CD4-positive, CD25-positive, alpha-beta regulatory T cell (primary cell): ENCODE measurements at regions not wholly inside any gene's neighbourhood (a gene's known extent, or its start where the extent isn't known, plus 50 kb on each side); places are given as distances from the start of the nearest gene placed in this dataset.

ENCODE experiments used
- ATAC-seq, 2 donors: fragments of 150-1000 bp; cut with Tn5 transposase; one replicate each; pipeline ENCODE4 v1.10.0; 2021; ENCODE audit warnings: low read depth in 2 of 2, moderate number of reproducible peaks in 2 of 2, moderate library complexity in 1 of 2
- DNase-seq, 3 donors: peaks; one replicate each; pipeline versions ENCODE4 v3.0.0 to v3.0.0-alpha.2; 2012 to 2022; ENCODE audit warnings: mixed read lengths in 1 of 3
- H3K27ac ChIP-seq: one replicate; pipeline ENCODE4 v1.7.0; 2013; ENCODE audit warnings: mild to moderate bottlenecking, low read length; ENCODE audit not compliant: insufficient read depth, poor library complexity, severe bottlenecking
- H3K27me3 ChIP-seq: one replicate; pipeline ENCODE4 v1.7.0; 2013; ENCODE audit warnings: low read length; ENCODE audit not compliant: control insufficient read depth, insufficient read depth
- H3K36me3 ChIP-seq: one replicate; pipeline ENCODE4 v1.7.0; 2013; ENCODE audit warnings: mild to moderate bottlenecking, low read length, moderate library complexity; ENCODE audit not compliant: control insufficient read depth, insufficient read depth
- H3K4me1 ChIP-seq: 2 replicates; pipeline ENCODE4 v1.7.0; 2013; ENCODE audit warnings: mild to moderate bottlenecking, low read length; ENCODE audit not compliant: insufficient read depth, control insufficient read depth, poor library complexity, severe bottlenecking
- H3K4me3 ChIP-seq: one replicate; pipeline ENCODE4 v1.7.0; 2013; ENCODE audit warnings: low read depth, mild to moderate bottlenecking, low read length, moderate library complexity
- H3K9me3 ChIP-seq, 2 experiments: 1 replicate in 1 of 2; 2 replicates in 1 of 2; pipeline ENCODE4 v1.7.0; 2013; ENCODE audit warnings: low read length in 2 of 2, mild to moderate bottlenecking in 1 of 2, moderate library complexity in 1 of 2; ENCODE audit not compliant: control insufficient read depth in 2 of 2
- H3K27ac Mint-ChIP-seq, 3 donors: one replicate each; pipeline ENCODE4 v1.8.0; 2020 to 2022; ENCODE audit warnings: mild to moderate bottlenecking in 3 of 3, mixed read lengths in 3 of 3, moderate library complexity in 2 of 3
- H3K27me3 Mint-ChIP-seq: one replicate; pipeline ENCODE4 v1.8.0; 2022; ENCODE audit warnings: mild to moderate bottlenecking, mixed read lengths
- H3K36me3 Mint-ChIP-seq: one replicate; pipeline ENCODE4 v1.8.0; 2020; ENCODE audit warnings: mixed read lengths
- H3K4me1 Mint-ChIP-seq, 4 donors: one replicate each; pipeline ENCODE4 v1.8.0; 2020 to 2022; ENCODE audit warnings: mixed read lengths in 4 of 4, mild to moderate bottlenecking in 1 of 4
- H3K4me3 Mint-ChIP-seq, 4 donors: one replicate each; pipeline ENCODE4 v1.8.0; 2020 to 2022; ENCODE audit warnings: mild to moderate bottlenecking in 4 of 4, mixed read lengths in 4 of 4, moderate library complexity in 3 of 4
- H3K9me3 Mint-ChIP-seq, 7 donors: one replicate each; pipeline ENCODE4 v1.8.0; 2020 to 2022; ENCODE audit warnings: mixed read lengths in 7 of 7, mild to moderate bottlenecking in 3 of 7, moderate library complexity in 2 of 7

DNA sequence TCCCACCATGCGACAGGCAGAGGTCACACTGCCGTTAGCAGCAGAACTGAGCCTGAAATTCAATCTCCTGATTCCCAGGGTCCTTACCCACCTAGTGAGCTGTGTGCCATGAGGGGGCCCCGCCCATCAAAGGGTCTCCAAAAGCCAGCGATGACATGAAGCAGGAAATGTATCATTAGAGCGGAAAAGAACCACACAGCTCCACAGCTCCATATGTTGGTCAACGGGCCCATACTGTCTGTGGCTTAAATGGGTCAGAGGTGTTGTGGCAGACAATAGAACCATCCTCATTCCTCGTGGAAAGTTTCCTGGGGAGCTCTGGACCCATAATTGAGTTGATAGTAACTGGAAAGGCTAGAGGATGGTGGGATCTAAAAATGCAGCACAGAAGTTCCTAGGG lies 68.1 kb upstream of the PODXL start:
- peaks cover 2% of the 10 kb centered on the region for H3K27me3 Mint-ChIP-seq
- no peak overlapping the region for H3K27ac ChIP-seq
- ATAC-seq = no peak
- H3K4me3 Mint-ChIP-seq = no peak overlapping the region
- H3K4me3 ChIP-seq = no peak overlapping the region
- H3K4me1 Mint-ChIP-seq = no peaks in the 10 kb centered on the region
- peaks cover 0 to 2% (median 0%) of the 10 kb centered on the region in 7 donors for H3K9me3 Mint-ChIP-seq
- H3K9me3 ChIP-seq = no peaks in the 10 kb centered on the region
- DNase-seq = no peak
- H3K4me1 ChIP-seq = no peaks in the 10 kb centered on the region
- H3K36me3 Mint-ChIP-seq = no peaks in the 10 kb centered on the region
- H3K27ac Mint-ChIP-seq = no peak overlapping the region
- H3K36me3 ChIP-seq = no peaks in the 10 kb centered on the region
- no peaks in the 10 kb centered on the region for H3K27me3 ChIP-seq

DNA sequence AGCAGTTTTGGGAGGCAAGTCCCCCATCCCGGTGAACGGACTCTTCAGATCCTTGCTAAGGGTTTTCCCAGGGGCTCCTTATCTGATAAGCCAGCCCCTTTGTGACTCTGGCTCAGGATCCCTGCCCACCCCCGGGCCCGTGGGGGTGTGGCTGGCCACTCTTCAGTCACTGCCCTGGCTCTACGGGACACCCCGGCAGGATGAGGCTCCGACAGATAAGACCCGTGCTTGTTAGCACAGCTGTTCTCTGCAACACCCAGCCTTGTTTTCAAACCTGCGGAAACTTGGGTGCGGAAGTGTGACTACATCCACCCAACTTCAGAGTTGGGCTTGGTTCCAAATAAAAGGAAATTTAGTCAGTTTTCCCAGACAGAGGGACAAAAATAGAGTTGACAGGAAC lies 66.7 kb upstream of the PODXL start:
- no peak for ATAC-seq
- H3K4me3 Mint-ChIP-seq = no peak overlapping the region
- H3K36me3 Mint-ChIP-seq = no peaks in the 10 kb centered on the region

DNA sequence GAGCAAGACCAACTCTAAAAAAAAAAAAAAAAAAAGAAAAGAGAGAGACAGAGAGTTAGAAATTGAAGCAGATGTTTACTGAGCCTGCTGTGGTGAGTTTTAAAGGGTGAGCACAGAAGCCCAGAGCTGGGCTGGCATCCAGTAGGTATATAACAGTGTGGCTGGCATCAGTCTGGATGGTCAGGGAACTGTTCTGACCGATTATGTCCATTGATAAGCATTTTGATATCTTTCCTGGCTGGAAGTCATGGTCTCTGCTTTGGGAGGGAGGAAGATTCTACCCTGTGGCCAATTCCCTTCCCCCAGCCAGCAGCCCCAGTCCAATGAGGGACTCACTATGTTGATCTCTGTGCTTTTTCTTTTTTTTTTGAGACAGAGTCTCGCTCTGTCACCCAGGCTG lies 65.2 kb upstream of the PODXL start:
- H3K36me3 Mint-ChIP-seq = no peaks in the 10 kb centered on the region
- H3K27ac ChIP-seq = no peak overlapping the region
- H3K4me1 ChIP-seq = no peaks in the 10 kb centered on the region
- H3K4me1 Mint-ChIP-seq = no peaks in the 10 kb centered on the region
- ATAC-seq (no peak), DNase-seq (no peak)
- H3K27me3 ChIP-seq = no peaks in the 10 kb centered on the region
- peaks cover 0 to 2% (median 0%) of the 10 kb centered on the region in 7 donors for H3K9me3 Mint-ChIP-seq
- no peaks in the 10 kb centered on the region for H3K9me3 ChIP-seq
- no peak overlapping the region for H3K4me3 ChIP-seq
- H3K27me3 Mint-ChIP-seq = no peaks in the 10 kb centered on the region
- no peak overlapping the region for H3K4me3 Mint-ChIP-seq
- H3K27ac Mint-ChIP-seq = no peak overlapping the region
- H3K36me3 ChIP-seq = no peaks in the 10 kb centered on the region

More for the DNA sequence above, 66.7 kb upstream of the PODXL start:
- H3K4me1 Mint-ChIP-seq = no peaks in the 10 kb centered on the region
- H3K27ac Mint-ChIP-seq = no peak overlapping the region
- H3K9me3 ChIP-seq = no peaks in the 10 kb centered on the region
- H3K4me3 ChIP-seq = no peak overlapping the region
- no peaks in the 10 kb centered on the region for H3K27me3 Mint-ChIP-seq
- no peak overlapping the region for H3K27ac ChIP-seq
- H3K27me3 ChIP-seq = no peaks in the 10 kb centered on the region
- no peaks in the 10 kb centered on the region for H3K4me1 ChIP-seq
- no peaks in the 10 kb centered on the region for H3K36me3 ChIP-seq
- DNase-seq = no peak
- peaks cover 0 to 2% (median 0%) of the 10 kb centered on the region in 7 donors for H3K9me3 Mint-ChIP-seq

DNA sequence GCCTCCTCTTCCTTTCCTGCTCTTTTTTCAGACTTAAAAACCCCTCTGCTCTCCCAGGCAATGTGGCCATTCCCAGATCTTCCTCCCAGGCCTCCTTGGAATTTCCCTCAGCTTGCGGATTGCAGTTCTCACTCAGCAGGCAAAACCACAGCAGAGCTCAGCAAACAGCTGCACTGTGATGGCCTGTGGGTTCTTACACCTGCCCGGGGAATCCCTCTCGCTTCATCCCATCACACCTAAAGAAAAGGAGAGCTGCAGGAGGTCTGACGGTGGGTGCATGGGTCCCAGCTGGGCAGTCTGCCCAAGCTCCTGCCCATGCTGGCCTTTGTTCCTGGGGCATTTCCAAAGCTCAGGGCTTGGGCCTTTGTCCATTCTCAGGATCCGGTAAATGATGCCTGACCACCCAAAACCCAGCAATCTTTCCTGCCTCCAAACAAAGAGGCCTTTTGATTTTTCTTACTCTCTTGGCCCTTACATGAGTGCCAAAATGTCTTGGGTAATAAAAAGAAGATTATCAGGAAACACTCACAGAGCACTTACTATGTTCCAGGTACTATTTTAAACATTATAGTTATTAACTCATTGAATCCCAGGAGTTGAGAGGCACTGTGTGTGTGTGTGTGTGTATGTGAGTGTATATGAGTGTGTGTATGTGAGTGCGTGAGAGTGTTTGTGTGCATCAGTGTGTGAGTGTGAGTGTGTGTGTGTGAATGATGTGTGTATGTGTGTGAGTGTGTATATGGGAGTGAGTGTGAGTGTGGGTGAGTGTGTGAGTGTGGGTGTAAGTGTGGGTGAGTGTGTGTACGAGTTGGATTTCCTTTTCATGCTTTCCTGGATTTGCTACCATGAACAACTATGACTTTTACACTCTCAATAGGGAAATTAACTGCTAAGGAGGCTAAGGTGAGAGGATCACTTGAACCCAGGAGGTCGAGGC lies 64.5 kb upstream of the PODXL start:
- Histone ChIP-seq H3K27ac (no peak overlapping the region), H3K4me1 (no peaks in the 10 kb centered on the region), H3K4me3 (no peak overlapping the region), H3K27me3 (no peaks in the 10 kb centered on the region), H3K36me3 (no peaks in the 10 kb centered on the region), H3K9me3 (no peaks in the 10 kb centered on the region)
- H3K36me3 Mint-ChIP-seq = no peaks in the 10 kb centered on the region
- no peaks in the 10 kb centered on the region for H3K27me3 Mint-ChIP-seq
- H3K4me1 Mint-ChIP-seq = no peaks in the 10 kb centered on the region
- H3K27ac Mint-ChIP-seq = no peak overlapping the region
- DNase-seq (no peak), ATAC-seq (no peak)
- peaks cover 0 to 2% (median 0%) of the 10 kb centered on the region in 7 donors for H3K9me3 Mint-ChIP-seq
- H3K4me3 Mint-ChIP-seq = no peak overlapping the region

DNA sequence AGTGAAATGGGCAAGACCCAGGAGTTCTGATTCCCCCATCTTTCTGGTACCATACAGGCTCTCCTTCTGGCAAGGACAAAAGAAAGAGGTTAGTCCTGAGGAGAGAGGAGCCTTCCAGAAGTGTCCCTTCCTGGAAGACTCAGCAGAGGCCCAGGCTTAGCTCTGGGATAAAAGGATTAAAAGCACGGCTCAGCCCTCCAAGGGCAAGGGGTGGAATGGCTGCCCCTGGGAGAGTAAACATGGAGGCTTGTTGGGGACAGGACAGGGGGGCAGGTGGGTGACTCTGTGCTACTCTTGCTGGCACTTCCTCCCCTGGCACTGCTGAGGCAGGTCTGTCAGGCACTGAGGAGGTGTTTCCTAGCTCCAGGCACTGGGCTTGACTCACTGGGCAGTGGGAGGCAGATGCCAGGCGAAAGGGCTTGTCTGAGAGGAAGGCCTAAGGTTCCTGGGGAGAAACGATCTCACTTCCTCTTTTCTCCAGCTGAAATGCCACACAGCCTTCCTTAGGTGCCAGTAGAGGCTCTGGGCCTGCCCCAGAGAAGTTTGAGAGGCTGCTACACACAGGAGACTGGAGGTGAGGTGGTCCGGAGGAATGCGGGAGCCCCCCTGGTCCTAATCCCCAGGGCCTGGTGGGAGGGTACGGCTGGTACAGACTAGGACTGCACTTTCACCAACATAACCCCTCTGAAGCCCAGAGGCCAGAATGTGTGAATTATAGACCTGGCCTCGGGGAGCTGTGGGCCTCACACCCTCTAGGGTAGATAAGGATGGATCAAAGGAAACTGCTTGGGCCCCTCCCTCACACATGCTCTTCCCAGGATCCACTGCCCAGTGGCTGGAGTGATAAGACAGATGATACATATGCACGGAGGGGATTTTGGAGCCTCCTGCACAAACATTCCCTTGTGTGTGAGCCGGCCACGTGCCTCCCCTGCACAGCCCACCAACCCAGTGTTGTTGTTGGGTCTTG lies 63.2 kb upstream of the PODXL start:
- no peaks in the 10 kb centered on the region for H3K36me3 Mint-ChIP-seq
- Histone ChIP-seq H3K4me1 (no peaks in the 10 kb centered on the region), H3K27me3 (no peaks in the 10 kb centered on the region), H3K4me3 (no peak overlapping the region), H3K36me3 (no peaks in the 10 kb centered on the region), H3K27ac (no peak overlapping the region), H3K9me3 (no peaks in the 10 kb centered on the region)
- H3K9me3 Mint-ChIP-seq = peaks cover 0 to 2% (median 0%) of the 10 kb centered on the region in 7 donors
- no peak overlapping the region for H3K27ac Mint-ChIP-seq
- no peak for ATAC-seq
- no peaks in the 10 kb centered on the region for H3K27me3 Mint-ChIP-seq
- no peak overlapping the region for H3K4me3 Mint-ChIP-seq
- DNase-seq = no peak
- H3K4me1 Mint-ChIP-seq = no peaks in the 10 kb centered on the region

DNA sequence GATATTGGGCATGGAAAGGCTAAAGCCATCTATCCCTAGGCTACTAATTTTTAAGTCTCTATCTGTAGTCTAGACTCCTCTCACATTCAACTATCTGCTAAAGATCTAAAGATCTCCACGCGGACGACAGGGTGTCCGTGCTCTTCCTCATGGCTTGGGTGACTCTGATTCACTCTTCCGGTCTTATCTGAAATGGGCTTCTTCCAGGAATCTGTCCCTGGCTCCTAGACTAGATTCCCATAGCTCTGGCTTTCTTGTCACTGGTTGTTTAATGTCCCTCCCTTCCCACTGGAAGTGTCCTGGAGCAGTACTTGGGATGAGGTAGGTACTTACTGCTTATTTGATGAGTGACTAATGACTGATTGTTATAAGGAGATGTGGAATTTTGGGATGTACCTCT lies 62.0 kb upstream of the PODXL start:
- Histone ChIP-seq H3K27me3 (no peaks in the 10 kb centered on the region), H3K4me1 (no peaks in the 10 kb centered on the region), H3K36me3 (no peaks in the 10 kb centered on the region), H3K9me3 (no peaks in the 10 kb centered on the region), H3K27ac (no peak overlapping the region), H3K4me3 (no peak overlapping the region)
- Mint-ChIP-seq H3K36me3 (no peaks in the 10 kb centered on the region), H3K27me3 (no peaks in the 10 kb centered on the region), H3K27ac (no peak overlapping the region), H3K9me3 (peaks cover 0 to 2% (median 0%) of the 10 kb centered on the region in 7 donors), H3K4me1 (no peaks in the 10 kb centered on the region), H3K4me3 (no peak overlapping the region)
- ATAC-seq = no peak
- no peak for DNase-seq

DNA sequence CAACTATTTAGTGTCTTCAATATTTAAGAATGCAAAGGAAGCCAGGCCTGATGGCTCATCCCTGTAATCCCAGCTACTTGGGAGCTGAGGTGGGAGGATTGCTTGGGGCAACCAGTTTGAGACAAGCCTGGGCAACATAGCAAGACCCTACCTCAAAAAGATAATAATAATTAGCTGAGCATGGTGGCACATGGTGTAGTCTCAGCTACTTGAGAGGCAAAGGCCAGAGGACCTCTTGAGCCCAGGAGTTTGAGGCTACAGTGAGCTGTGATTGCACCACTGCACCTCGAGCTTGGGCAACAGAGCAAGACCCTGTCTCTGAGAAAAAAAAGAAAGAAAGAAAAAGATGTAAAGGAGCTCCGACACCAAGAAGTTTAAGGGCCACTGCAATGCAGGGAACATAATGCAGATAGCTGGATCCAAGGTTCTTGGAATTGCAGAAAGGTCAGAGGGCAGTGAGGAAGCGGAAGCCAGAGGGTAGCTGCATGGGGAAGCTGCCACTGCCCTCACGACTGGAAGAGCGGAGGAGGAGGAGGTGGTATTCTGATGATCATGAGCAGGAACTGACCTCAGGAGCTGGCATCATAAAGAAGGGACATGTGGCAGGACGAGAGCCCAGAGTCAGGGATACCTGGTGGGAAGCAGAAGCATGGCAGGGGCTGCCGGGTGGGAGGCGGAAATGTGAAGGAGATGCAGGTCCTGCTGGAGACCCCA lies 60.2 kb upstream of the PODXL start:
- no peaks in the 10 kb centered on the region for H3K4me1 ChIP-seq
- H3K9me3 ChIP-seq = no peaks in the 10 kb centered on the region
- no peaks in the 10 kb centered on the region for H3K36me3 Mint-ChIP-seq
- H3K36me3 ChIP-seq = no peaks in the 10 kb centered on the region
- no peaks in the 10 kb centered on the region for H3K27me3 Mint-ChIP-seq
- no peak overlapping the region for H3K27ac ChIP-seq
- no peak overlapping the region for H3K27ac Mint-ChIP-seq
- H3K4me3 Mint-ChIP-seq = no peak overlapping the region
- no peaks in the 10 kb centered on the region for H3K4me1 Mint-ChIP-seq
- no peak overlapping the region for H3K4me3 ChIP-seq
- DNase-seq = no peak
- no peak for ATAC-seq
- H3K9me3 Mint-ChIP-seq = peaks cover 0 to 2% (median 0%) of the 10 kb centered on the region in 7 donors
- no peaks in the 10 kb centered on the region for H3K27me3 ChIP-seq
